GM10248 (cell line): ENCODE measurements at regions not wholly inside any gene's neighbourhood (a gene's known extent, or its start where the extent isn't known, plus 50 kb on each side); places are given as distances from the start of the nearest gene placed in this dataset.
"Not testable (repeated sequence)": the region's sequence is repeated elsewhere in the genome, so short reads cannot be mapped to it uniquely, and the experiment has no call there.

Experiments used
- CTCF ChIA-PET: fragments of 300-600 bp; sonication (Branson Sonifier 250); formaldehyde crosslinking; extraction: SDS; loops from one replicate; lab custom pipeline; 2021; ENCODE audit warnings: antibody characterized with exemption; lab: Yijun Ruan, JAX
- POLR2A ChIA-PET: fragments of 350-650 bp; sonication (Branson Sonifier 250); formaldehyde crosslinking; extraction: SDS; loops from one replicate; lab custom pipeline; 2020; ENCODE audit warnings: antibody characterized with exemption; lab: Yijun Ruan, JAX
- DNase-seq: peaks from one replicate; pipeline ENCODE4 v3.0.0; 2012; ENCODE audit errors: extremely low spot score
- CTCF ChIP-seq: IDR thresholded peaks from 2 replicates; pipeline ENCODE4 v1.5.1; 2012; ENCODE audit warnings: mild to moderate bottlenecking, low read depth; ENCODE audit errors: extremely low read depth, missing control alignments, control extremely low read depth

GRCh38 chr19:31890230-31890629 lies 455.2 kb upstream of the ZNF507 start:
- DNase-seq: no peak
- TF ChIP-seq CTCF: no peak
- ChIA-PET CTCF (no interaction called here), POLR2A (no interaction called here)

- ChIA-PET POLR2A (no interaction called here), CTCF (no interaction called here)
- TF ChIP-seq CTCF: no peak
- no peak for DNase-seq
Measured at GRCh38 chr19:31892060-31892459, 453.4 kb upstream of the ZNF507 start.

GRCh38 chr19:31893491-31893890 lies 451.9 kb upstream of the ZNF507 start:
- POLR2A ChIA-PET, DNase-seq, CTCF ChIA-PET: not testable (repeated sequence)

GRCh38 chr19:31894451-31894850 lies 451.0 kb upstream of the ZNF507 start:
- ChIA-PET POLR2A (no interaction called here), CTCF (no interaction called here)
- DNase-seq: no peak
- no peak for TF ChIP-seq CTCF

- no peak for DNase-seq
- ChIA-PET CTCF (no interaction called here), POLR2A (no interaction called here)
- no peak for TF ChIP-seq CTCF
Measured at GRCh38 chr19:31897292-31897691, 448.1 kb upstream of the ZNF507 start.

GRCh38 chr19:31900991-31901390 lies 444.4 kb upstream of the ZNF507 start:
- POLR2A ChIA-PET: no interaction called here
- no peak for TF ChIP-seq CTCF
- no peak for DNase-seq
- CTCF ChIA-PET: no interaction called here

- CTCF ChIA-PET: no interaction called here
- TF ChIP-seq CTCF: no peak
- POLR2A ChIA-PET: no interaction called here
Measured at GRCh38 chr19:31902821-31903220, 442.6 kb upstream of the ZNF507 start.

More at GRCh38 chr19:31902821-31903220, 442.6 kb upstream of the ZNF507 start:
- no peak for DNase-seq
